Stimulated activated CD4-positive, alpha-beta T cell treated with anti-CD3 and anti-CD28 coated beads, TNF-alpha, amount 100 ng/mL, for 4 hours (primary cell): ENCODE measurements at regions not wholly inside any gene's neighbourhood (a gene's known extent, or its start where the extent isn't known, plus 50 kb on each side); places are given as distances from the start of the nearest gene placed in this dataset.

Experiments
- DNase-seq, 3 experiments: peaks; one replicate each; pipeline ENCODE4 v3.0.0-alpha.2; 2020; ENCODE audit warnings: low read depth in 3 of 3

DNA sequence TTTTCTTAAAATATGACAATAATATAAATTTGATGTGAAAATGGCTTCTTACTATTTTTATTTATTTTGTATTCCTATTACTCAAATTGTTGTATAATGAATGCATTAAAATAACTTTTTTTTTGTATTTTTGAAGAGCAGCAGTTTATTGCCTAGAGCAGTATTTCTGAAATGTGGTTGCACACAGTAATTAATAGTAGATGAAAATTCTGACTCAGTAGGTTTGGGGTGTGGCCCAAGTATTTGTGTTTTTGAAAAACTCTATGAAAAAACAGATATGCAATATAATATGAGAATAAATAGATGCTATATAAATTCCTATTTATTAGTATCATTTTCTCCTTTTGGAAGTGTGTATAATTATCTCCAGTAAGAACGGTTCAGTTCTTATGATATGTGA is 2225.3 kb upstream of the C9orf72 start:
- no peak for DNase-seq

GRCh38 chr9:29799227-29799626 is 2225.9 kb upstream of the C9orf72 start:
- DNase-seq = no peak

- DNase-seq = no peak
These were observed 2227.5 kb upstream of the C9orf72 start for GRCh38 chr9:29800821-29801220.

DNA sequence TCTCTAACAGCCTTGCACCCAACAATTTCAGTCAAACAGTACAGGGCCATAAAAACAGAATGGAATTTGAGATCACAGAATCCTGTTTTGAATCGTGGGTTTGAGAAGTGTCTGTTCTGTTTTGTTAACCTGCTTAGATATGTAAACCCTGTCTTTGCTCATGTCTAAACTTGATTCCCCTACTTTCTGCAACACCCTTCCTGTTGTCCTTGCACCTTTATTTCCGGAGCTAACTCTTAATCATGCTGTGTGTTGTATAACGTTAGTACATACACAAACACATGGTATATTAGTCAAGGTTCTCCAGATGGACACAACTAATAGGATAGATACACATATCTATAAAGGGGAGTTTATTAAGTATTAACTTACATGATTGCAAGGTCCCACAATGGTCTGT is 2229.2 kb upstream of the C9orf72 start:
- no peak for DNase-seq

DNA sequence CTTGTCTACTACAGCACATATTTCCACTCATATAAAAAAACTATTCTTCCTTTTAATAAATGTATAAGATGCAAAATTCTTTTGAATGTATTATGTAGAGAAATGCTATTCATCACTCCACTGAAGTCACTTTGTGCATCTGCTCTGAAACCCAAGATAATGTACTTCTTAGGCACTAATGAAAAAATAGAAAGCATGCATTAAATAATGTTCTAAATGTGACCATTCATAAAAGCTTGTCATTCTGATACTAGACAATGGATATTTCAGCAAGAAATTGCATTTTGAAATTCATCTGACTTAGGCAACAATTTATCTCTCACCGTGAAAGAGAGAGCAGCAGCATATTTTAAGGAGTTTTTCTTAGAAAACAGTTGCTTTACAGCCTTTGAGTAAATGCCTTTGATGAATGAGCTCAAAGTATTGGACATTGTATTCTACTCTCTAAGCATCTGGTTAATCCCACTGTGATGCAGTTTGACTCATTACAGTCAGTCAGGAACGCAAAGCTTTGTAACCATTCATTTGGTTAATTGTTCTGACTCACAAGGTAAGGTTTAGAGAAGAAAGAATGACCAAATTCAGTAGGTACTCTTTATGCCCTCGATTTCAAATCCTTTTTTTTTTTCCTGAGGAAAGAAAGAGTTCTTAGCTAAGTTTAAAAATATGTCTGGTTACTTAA is 2233.8 kb upstream of the C9orf72 start:
- DNase-seq = no peak

- no peak for DNase-seq
These were observed 2243.8 kb upstream of the C9orf72 start for GRCh38 chr9:29816954-29817703.

DNA sequence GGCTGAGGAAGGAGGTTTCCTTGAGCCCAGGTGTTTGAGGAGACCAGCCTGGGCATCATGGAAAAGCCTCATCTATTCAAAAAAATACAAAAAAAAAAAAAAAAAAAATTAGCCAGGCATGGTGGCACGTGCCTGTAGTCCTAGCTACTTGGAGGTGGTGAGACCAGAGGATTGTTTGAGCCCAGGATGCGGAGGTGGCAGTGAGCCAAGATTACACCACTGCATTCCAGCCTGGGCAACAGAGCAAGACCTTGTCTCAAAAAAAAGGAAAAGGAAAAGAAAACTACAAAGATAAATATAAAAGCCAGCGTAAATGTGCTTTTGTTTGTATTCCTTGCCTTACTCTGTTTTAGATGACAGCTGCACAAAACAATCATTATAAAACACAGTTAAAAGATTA is 2249.2 kb upstream of the C9orf72 start:
- no peak for DNase-seq

DNA sequence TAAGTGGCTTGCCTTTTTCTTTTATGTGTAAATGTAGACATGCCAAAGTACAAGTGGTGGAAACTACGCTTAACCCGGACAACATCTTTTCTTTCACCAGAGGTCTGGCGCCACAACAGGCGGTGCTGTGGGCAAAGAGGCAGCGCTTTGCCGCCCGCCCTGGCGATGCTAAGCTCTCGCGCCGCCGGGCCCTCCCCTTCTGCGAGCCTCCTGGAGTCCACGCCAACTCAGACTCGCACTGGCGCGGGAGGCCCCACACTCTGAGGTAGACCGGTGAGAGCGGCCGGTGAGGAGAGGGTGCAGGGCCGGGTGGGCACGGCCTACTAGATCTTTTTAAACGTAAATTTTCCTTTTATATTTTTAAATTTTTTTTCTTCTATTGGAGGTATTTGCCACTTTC is 2253.1 kb upstream of the C9orf72 start:
- DNase-seq = no peak

- DNase-seq = no peak
These were observed 2257.5 kb upstream of the C9orf72 start for GRCh38 chr9:29830821-29831220.

- no peak for DNase-seq
These were observed 2265.3 kb upstream of the C9orf72 start for GRCh38 chr9:29838491-29839020.

GRCh38 chr9:29844251-29844650 is 2271.0 kb upstream of the C9orf72 start:
- DNase-seq = no peak

DNA sequence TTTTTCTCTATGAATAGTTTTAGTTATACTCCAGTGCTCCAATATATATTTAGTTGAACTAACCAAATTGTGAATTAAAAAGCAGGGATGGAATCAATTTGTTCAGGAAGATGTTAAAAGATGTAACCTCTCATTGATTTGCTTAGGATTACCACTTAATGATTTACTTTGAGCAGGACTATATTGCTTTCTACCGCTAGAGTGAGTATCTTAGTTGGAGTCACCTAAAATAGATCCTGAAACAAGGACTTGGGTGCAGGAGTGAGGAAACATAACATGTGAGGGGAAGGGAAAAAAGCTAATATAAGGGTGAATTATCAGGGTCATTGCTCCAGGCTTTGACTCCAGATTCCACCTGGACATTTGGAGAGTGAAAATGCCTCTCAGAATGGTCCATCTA is 2277.4 kb upstream of the C9orf72 start:
- no peak for DNase-seq

DNA sequence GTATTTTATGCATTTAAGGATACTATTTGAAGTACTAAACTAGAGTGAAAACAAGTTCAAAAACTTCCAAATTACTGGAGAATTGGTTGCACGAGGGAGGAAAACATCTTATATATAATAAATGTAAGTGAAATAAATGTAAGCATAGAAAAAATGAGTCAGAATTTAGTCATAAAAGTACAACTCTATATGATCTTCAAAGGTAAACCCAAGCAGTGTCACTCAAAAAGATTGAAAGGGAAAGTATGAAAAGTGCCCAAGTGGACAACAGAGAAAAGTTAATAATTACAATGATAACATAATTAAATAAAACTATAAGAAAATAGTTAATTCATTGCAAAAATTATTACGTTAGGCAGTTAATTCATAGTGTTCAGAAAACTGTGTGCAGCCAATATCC is 2288.5 kb upstream of the C9orf72 start:
- DNase-seq = no peak

DNA sequence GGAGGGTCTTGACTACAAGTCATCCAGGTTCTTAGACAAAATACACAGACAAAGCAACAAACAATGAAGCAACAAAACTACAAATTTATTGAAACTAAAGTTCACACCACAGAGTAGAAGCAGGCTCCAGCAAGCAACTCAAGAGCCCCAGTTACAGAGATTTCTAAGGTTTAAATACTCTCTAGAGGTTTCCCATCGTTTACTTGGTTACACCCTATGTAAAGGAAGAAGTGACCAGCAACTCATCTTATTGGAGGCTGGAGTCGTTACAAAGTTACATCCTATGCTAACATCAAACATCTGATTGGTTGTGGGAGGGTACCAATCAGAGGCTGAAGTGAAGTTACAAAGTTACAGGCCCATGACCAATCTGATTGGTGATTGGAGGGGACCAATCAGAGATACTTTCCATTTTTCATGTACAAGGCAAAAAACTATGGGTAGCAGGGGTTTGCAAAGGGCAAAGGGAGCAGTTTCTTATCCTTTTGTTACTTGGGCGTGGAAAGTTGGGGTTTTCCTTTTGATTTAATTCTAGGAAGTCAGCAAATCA is 2292.6 kb upstream of the C9orf72 start:
- DNase-seq = no peak

- no peak for DNase-seq
These were observed 2293.3 kb upstream of the C9orf72 start for GRCh38 chr9:29866556-29866955.

GRCh38 chr9:29873579-29873978 is 2300.3 kb upstream of the C9orf72 start:
- no peak for DNase-seq

GRCh38 chr9:29875547-29875946 is 2302.3 kb upstream of the C9orf72 start:
- DNase-seq = no peak

DNA sequence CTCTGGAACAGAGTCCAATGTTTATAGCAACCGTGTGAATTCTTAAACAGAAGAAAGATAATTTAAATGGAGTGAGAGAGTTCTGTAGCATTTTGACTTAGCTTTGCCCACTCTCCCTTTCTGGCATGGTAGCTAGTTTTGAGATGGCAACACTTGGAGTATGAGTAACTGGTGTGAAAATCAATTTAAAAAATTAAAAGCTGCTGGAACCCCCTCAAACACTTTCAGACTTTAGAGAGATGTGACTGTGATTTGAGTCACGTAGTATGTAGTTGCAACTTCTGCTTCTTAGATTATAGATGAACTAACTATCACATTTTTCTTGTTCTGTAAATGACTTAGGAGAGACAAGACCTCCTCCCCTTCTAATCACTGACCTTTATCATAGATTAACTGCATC is 2309.5 kb upstream of the C9orf72 start:
- no peak for DNase-seq

- DNase-seq = no peak
These were observed 2332.8 kb upstream of the C9orf72 start for GRCh38 chr9:29906065-29906464.

DNA sequence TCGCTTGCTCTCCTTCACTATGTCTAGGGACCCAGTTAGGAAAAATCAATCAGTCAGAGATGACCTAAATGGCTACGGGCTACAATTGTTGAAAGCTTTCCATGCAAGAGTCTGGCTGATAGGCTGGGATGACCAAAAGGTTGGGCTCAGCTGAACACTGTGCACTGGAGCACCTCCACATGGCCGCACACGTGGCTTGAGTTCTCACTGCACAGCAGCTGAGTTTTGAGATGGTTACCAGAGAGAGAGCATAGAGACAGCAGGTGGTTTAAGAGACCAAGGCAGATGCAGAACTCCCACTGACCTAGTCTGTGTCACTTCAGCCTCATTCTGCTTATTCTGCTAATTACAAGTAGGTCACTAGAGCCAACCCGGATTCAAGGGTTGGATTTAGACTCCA is 2354.8 kb upstream of the C9orf72 start:
- DNase-seq = no peak

DNA sequence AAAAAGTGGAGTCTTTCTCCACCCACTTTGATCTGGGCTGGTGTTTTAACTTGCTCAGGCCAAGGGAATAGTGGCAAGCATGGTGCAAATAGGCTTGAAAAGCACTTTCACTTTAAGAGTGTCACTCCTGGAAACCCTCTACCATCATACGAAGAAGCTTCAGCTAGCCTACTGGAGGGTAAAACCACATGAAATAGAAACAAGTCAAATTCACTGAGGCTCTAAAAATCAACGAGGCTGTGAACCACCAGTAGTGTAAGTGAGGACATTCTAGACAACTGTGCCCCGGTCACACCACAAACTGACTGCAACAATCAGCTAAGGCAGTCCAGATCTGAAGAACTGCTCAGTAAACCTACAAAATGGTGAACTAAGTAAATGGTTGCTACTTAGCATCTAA is 2366.3 kb upstream of the C9orf72 start:
- DNase-seq = no peak

DNA sequence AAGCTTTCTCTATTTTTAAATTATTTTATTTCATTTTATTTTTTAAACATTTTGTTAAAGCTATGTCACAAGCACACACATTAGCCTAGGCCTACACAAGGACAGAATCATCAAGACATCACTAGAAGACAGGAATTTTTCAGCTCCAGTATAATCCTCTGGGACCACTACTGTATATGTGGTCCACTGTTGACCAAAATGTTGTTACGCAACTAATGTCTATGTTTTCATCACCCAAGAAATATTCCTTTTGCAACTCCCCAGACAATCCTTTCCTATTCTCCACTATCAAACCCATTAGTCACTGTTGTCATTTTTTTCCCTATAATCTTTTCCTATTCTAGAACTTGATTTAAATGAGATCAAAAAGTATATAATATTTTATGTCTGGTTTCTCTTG is 2371.7 kb upstream of the C9orf72 start:
- no peak for DNase-seq

GRCh38 chr9:29958469-29958868 is 2385.2 kb upstream of the C9orf72 start:
- DNase-seq = no peak
